Mesothelial cell of epicardium (in vitro differentiated cells): ENCODE measurements at regions not wholly inside any gene's neighbourhood (a gene's known extent, or its start where the extent isn't known, plus 50 kb on each side); places are given as distances from the start of the nearest gene placed in this dataset.

Experiments used
- DNase-seq, 2 experiments: peaks; one replicate each; pipeline ENCODE4 v3.0.0; 2021; ENCODE audit warnings: low spot score in 2 of 2; ENCODE audit not compliant: unreplicated experiment in 2 of 2
- H3K27ac Mint-ChIP-seq: 2 replicates; pipeline ENCODE4 v1.8.0; 2021; ENCODE audit warnings: mixed read lengths
- H3K27me3 Mint-ChIP-seq: 2 replicates; pipeline ENCODE4 v1.8.0; 2021; ENCODE audit warnings: low read depth, mixed read lengths
- H3K36me3 Mint-ChIP-seq: 2 replicates; pipeline ENCODE4 v1.8.0; 2021; ENCODE audit warnings: mixed read lengths
- H3K4me1 Mint-ChIP-seq: 2 replicates; pipeline ENCODE4 v1.8.0; 2021; ENCODE audit warnings: mixed read lengths
- H3K4me3 Mint-ChIP-seq: 2 replicates; pipeline ENCODE4 v1.8.0; 2021; ENCODE audit warnings: mild to moderate bottlenecking, moderate library complexity, mixed read lengths
- H3K9me3 Mint-ChIP-seq: 2 replicates; pipeline ENCODE4 v1.8.0; 2021; ENCODE audit warnings: mixed read lengths
- TF ChIP-seq, protein P1 (sequence below): fragments of 200-600 bp; sonication (generic); IDR thresholded peaks from one replicate; pipeline ENCODE4 v1.5.0; 2021; ENCODE audit warnings: antibody characterized with exemption; ENCODE audit not compliant: unreplicated experiment

DNA sequence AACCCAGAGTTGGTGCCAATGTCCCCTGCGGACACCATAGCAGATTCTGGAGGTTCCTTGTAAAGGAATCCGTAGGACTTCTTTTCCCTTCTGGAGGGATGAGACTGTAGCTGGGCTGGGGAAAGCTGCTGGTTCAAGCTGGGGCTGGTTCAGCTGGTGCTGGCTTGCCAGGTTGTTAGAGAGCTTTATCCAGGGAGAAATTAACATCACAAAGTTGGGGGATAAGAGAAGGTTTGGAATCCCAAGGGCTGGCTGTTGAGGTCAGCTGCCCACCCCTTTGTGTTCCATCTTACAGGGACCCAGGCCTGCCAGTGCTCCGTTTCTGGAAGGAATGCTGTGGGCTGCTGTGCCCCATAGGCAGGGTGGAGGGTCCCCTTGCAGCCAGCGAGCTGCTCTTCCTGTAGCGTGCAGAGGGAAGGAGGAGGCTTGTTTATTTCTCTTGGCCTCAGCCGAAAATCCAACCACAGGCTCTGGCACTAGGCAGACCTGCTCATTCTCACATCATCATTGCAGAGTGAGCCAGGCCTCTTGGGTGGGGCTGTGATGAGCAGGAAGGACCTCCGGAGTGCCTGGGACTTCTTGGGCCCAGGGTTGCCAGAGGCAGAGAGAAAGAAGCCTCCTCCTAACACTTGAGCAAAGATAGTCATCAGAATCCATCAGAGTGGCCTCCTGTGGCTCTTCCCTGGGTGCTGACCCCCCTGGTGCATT, 251.1 kb downstream of the SEC14L1 start:
- H3K27ac Mint-ChIP-seq: peak overlapping the region; percentile 83
- TF ChIP-seq, protein P1, sequence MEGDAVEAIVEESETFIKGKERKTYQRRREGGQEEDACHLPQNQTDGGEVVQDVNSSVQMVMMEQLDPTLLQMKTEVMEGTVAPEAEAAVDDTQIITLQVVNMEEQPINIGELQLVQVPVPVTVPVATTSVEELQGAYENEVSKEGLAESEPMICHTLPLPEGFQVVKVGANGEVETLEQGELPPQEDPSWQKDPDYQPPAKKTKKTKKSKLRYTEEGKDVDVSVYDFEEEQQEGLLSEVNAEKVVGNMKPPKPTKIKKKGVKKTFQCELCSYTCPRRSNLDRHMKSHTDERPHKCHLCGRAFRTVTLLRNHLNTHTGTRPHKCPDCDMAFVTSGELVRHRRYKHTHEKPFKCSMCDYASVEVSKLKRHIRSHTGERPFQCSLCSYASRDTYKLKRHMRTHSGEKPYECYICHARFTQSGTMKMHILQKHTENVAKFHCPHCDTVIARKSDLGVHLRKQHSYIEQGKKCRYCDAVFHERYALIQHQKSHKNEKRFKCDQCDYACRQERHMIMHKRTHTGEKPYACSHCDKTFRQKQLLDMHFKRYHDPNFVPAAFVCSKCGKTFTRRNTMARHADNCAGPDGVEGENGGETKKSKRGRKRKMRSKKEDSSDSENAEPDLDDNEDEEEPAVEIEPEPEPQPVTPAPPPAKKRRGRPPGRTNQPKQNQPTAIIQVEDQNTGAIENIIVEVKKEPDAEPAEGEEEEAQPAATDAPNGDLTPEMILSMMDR: no peak
- no peaks in the 10 kb centered on the region for H3K27me3 Mint-ChIP-seq
- H3K4me1 Mint-ChIP-seq: peaks cover 58% of the 10 kb centered on the region
- no peaks in the 10 kb centered on the region for H3K9me3 Mint-ChIP-seq
- no peak for DNase-seq
- H3K4me3 Mint-ChIP-seq: no peak overlapping the region
- H3K36me3 Mint-ChIP-seq: no peaks in the 10 kb centered on the region

DNA sequence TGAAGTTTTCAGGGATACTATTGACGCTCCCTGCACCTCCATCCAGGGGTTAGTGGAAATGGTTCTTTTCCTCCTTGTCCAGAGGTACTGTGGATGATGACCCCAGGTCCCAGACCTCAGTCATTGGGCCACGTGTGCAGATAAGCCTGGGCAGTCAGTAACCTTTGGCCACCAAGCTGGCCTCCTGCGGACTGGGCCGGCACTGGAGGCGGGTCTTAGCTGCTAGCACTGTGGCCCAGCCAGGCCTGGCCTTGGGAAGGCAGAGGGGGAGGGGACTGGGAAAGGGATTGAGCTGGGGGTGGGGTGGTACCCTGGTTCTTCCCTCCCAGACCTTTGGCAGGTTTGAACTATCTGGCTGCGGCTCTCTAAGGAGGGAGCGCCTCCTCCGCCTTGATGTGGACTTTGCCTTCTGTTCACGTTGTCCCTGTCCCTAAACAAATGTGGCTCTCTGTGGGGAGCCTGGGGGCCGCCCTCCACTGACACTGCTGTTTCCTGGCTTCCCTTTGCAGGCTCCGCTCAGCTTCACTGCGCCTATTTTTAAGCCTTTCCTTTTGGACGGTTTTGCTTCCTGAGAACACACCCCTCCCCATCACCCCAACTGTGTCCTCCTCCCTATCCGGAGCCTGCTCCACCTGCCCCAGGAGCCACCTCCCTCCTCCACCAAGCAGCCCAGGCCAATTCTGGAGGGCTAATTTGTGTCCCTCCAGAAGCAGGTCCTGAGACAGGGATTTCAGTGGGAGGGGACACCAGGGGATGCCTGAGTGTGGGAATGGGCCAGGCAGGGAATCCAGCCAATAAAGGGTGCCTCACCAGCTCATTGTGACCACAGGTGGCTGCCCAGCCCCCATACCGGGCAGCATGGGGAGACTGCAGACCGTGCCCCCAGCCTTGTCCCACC, 251.9 kb downstream of the SEC14L1 start:
- H3K36me3 Mint-ChIP-seq: no peaks in the 10 kb centered on the region
- no peak overlapping the region for H3K4me3 Mint-ChIP-seq
- no peaks in the 10 kb centered on the region for H3K9me3 Mint-ChIP-seq
- DNase-seq: no peak
- H3K4me1 Mint-ChIP-seq: peaks cover 51% of the 10 kb centered on the region
- TF ChIP-seq, protein P1: no peak
- H3K27me3 Mint-ChIP-seq: no peaks in the 10 kb centered on the region
- H3K27ac Mint-ChIP-seq: peak overlapping the region; percentile 83

DNA sequence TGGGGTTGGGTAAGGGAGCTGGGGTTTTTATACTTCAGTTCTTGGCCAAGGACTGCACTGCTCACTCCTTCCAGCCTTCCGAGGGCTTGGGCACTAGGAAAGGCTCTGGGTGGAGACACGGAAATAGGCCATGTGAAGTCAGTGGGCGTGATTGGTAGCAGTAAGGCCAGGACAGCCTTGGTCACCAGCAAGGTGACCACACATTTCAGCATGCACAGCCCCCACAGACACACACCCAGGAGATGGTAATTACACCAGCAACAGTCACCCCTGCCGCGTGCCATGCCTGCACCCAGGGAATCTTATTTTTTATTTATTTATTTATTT, 252.5 kb downstream of the SEC14L1 start:
- Mint-ChIP-seq H3K27ac (no peak overlapping the region), H3K27me3 (no peaks in the 10 kb centered on the region), H3K9me3 (no peaks in the 10 kb centered on the region), H3K4me1 (peaks cover 47% of the 10 kb centered on the region), H3K36me3 (no peaks in the 10 kb centered on the region), H3K4me3 (no peak overlapping the region)
- DNase-seq: no peak
- TF ChIP-seq, protein P1: no peak

DNA sequence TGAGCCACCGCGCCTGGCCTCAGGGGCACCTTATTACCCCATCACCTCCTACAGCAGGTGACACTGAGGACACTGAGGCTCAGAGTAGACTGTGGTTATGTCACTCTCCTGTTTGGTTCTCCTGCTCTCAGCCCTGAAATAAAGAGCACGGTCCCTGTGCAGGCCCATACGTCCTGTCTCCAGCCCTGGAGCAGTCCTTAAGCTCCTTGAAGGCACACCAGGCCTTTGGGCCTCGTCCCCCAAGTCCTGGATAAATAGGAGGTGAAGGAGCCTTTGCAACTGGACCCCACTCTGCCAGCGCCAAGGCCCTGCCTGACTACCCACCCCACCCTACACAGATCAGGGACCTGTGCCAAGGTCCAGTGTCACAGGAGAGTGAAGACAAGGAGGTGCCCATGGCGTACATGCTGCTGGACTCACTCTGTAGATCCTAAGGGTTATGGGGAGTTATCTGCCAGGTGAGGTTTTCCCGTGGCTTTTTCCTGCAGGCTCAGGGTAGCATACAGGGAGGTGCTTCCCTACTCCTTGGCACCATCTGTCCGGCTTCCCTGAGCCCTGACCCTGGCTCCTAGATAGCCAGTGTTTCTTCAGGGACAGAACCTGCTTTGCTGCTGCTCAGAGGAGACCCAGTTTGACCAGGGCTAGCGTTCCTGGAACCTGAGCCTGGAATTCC, 253.2 kb downstream of the SEC14L1 start:
- Mint-ChIP-seq H3K27me3 (no peaks in the 10 kb centered on the region), H3K4me3 (no peak overlapping the region), H3K9me3 (no peaks in the 10 kb centered on the region), H3K36me3 (no peaks in the 10 kb centered on the region), H3K4me1 (peaks cover 40% of the 10 kb centered on the region), H3K27ac (peak overlapping the region; percentile 50)
- TF ChIP-seq, protein P1: no peak
- no peak for DNase-seq

DNA sequence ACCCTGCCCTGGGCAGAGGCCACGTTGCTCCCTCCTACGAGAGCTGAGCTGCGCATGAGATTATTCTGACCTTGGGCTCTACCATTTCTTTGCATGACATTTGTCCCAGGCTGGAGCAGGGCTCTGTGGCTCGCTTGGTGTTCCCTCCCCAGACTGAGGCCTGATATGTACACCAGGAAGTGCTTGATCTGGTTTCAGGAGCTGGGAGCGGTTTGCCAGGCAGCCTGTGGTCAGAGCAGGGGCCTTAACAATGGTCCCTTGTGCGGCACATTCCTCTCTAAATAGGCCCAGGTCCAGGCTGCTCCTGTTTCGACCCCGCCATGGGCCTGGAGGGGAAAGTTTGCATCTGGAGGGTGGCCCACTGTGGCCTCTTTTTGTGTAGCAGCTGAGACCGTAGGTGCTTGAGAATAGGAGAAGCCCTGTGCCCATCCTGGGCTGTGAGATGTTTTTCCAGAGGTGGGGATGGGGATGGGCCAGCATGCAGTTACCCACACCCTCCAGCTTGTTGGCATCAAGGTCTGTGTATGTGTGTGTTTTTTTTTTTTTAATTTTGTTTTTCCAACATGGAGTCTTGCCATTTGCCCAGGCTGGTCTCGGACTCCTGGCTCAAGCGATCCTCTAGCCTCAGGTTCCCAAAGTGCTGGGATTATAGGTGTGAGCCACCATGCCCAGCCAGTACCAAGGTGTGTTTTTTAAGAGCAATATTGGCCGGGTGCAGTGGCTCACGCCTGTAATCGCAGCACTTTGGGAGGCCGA, 253.9 kb downstream of the SEC14L1 start:
- Mint-ChIP-seq H3K27ac (peak overlapping the region; percentile 50), H3K4me1 (peaks cover 33% of the 10 kb centered on the region), H3K4me3 (no peak overlapping the region), H3K36me3 (no peaks in the 10 kb centered on the region), H3K9me3 (no peaks in the 10 kb centered on the region), H3K27me3 (no peaks in the 10 kb centered on the region)
- TF ChIP-seq, protein P1: no peak
- DNase-seq: no peak
